ENCODE measurements at regions not wholly inside any gene's neighbourhood (a gene's known extent, or its start where the extent isn't known, plus 50 kb on each side); places are given as distances from the start of the nearest gene placed in this dataset.

- H3K4me3 ChIP-seq (ENCODE audit: control insufficient read depth, low read depth, low read length), result no peak overlapping the region
- TF ChIP-seq, protein P1, sequence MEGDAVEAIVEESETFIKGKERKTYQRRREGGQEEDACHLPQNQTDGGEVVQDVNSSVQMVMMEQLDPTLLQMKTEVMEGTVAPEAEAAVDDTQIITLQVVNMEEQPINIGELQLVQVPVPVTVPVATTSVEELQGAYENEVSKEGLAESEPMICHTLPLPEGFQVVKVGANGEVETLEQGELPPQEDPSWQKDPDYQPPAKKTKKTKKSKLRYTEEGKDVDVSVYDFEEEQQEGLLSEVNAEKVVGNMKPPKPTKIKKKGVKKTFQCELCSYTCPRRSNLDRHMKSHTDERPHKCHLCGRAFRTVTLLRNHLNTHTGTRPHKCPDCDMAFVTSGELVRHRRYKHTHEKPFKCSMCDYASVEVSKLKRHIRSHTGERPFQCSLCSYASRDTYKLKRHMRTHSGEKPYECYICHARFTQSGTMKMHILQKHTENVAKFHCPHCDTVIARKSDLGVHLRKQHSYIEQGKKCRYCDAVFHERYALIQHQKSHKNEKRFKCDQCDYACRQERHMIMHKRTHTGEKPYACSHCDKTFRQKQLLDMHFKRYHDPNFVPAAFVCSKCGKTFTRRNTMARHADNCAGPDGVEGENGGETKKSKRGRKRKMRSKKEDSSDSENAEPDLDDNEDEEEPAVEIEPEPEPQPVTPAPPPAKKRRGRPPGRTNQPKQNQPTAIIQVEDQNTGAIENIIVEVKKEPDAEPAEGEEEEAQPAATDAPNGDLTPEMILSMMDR (conservative IDR thresholded peaks at IDR 0.05; ENCODE audit: control insufficient read depth, insufficient read depth, low read depth, low read length), result no peak
- peak; percentile 6 for DNase-seq (ENCODE audit: low read depth)
Observed at GRCh38 chr20:12203399-12203798, 285.7 kb downstream of the BTBD3 start.

GRCh38 chr20:12203981-12204380 is 286.3 kb downstream of the BTBD3 start:
- no peak overlapping the region for H3K4me3 ChIP-seq (ENCODE audit: control insufficient read depth, low read depth, low read length)
- TF ChIP-seq, protein P1 (conservative IDR thresholded peaks at IDR 0.05; ENCODE audit: control insufficient read depth, insufficient read depth, low read depth, low read length), result no peak
- no peak for DNase-seq (ENCODE audit: low read depth)

DNA sequence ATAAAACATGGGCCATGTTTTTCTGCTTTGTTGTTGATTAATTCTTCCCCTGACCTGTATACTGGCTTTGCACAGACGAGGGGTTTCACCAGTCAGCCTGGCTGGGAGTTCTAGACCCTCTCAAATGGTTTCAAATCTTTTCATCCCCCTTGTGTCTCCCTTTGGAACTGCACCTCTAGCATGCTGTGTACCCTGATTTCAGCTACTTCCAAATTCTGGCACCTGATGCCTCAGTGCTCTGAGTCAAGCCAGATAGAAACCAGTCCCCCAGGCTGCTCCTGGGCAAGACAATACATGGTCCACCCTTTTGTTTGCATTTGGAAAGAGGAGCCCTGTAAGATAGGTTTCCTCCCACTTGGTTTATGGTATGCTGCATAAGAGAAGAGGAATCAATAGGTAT is 290.2 kb downstream of the BTBD3 start:
- TF ChIP-seq, protein P1 (conservative IDR thresholded peaks at IDR 0.05; ENCODE audit: control insufficient read depth, insufficient read depth, low read depth, low read length), result peak; percentile 73
- peak; percentile 57 for DNase-seq (ENCODE audit: low read depth)
- no peak overlapping the region for H3K4me3 ChIP-seq (ENCODE audit: control insufficient read depth, low read depth, low read length)

GRCh38 chr20:12210591-12210990 is 292.9 kb downstream of the BTBD3 start:
- no peak for DNase-seq (ENCODE audit: low read depth)
- TF ChIP-seq, protein P1 (conservative IDR thresholded peaks at IDR 0.05; ENCODE audit: control insufficient read depth, insufficient read depth, low read depth, low read length), result no peak
- no peak overlapping the region for H3K4me3 ChIP-seq (ENCODE audit: control insufficient read depth, low read depth, low read length)

DNA sequence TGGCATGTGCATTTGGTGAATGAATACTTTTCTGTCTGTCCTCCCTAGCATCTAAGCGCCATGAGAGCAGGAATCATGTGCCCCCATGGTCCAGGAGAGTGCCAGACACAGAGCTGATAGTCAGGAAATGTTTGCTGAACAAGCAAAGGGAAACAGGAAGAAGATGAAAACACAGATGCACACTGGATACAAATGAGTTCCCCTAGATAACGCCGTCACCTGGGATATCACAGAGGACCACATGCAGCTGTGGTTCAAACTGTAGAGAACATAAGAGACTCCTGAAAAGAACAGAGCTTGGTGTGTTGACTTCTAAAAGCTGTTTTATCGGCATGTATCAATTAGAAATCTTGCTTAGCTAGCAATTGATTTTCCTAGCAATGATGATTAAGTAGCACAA is 293.7 kb downstream of the BTBD3 start:
- H3K4me3 ChIP-seq (ENCODE audit: control insufficient read depth, low read depth, low read length), result no peak overlapping the region
- TF ChIP-seq, protein P1 (conservative IDR thresholded peaks at IDR 0.05; ENCODE audit: control insufficient read depth, insufficient read depth, low read depth, low read length), result no peak
- no peak for DNase-seq (ENCODE audit: low read depth)

DNA sequence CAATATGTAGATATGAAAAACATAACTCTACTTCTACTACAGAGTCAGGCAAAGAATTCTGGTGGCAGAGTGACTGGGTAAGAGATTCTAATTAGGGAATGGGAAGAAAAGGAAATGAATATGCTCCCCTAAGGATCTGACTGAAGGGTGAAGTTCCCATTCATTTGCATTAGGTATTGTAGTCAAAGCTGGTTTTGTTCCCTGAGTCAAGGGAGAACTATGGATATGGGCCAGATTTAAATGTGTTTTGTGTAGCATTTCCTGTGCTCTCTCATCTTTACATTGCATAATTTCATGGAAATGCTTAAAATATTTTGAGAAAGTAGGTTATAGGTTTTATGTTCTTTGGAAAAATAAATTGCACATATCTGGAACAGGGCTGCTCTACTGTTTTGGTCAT is 299.7 kb downstream of the BTBD3 start:
- TF ChIP-seq, protein P1 (conservative IDR thresholded peaks at IDR 0.05; ENCODE audit: control insufficient read depth, insufficient read depth, low read depth, low read length), result no peak
- DNase-seq (ENCODE audit: low read depth), result peak; percentile 38
- H3K4me3 ChIP-seq (ENCODE audit: control insufficient read depth, low read depth, low read length), result no peak overlapping the region

GRCh38 chr20:12219798-12220197 is 302.1 kb downstream of the BTBD3 start:
- TF ChIP-seq, protein P1 (conservative IDR thresholded peaks at IDR 0.05; ENCODE audit: control insufficient read depth, insufficient read depth, low read depth, low read length), result no peak
- no peak overlapping the region for H3K4me3 ChIP-seq (ENCODE audit: control insufficient read depth, low read depth, low read length)
- DNase-seq (ENCODE audit: low read depth), result no peak
